Neuronal stem cell (in vitro differentiated cells): ENCODE measurements at regions not wholly inside any gene's neighbourhood (a gene's known extent, or its start where the extent isn't known, plus 50 kb on each side); places are given as distances from the start of the nearest gene placed in this dataset.
A peak's percentile ranks its signal among the peaks of the same experiment; 100 is the strongest.
"Not testable (repeated sequence)": the region's sequence is repeated elsewhere in the genome, so short reads cannot be mapped to it uniquely, and the experiment has no call there.

Experiments used
- DNase-seq: peaks from one replicate; pipeline ENCODE4 v3.0.0-alpha.2; 2013; ENCODE audit warnings: low spot score
- H2AFZ ChIP-seq: one replicate; pipeline ENCODE4 v1.6.1; 2013; ENCODE audit warnings: mild to moderate bottlenecking, low read length, inconsistent platforms
- H2AK5ac ChIP-seq: 2 replicates; pipeline ENCODE4 v1.6.1; 2013; ENCODE audit warnings: low read depth, mild to moderate bottlenecking, inconsistent platforms, low read length, moderate library complexity, mixed read lengths
- H2BK120ac ChIP-seq: 2 replicates; pipeline ENCODE4 v1.6.1; 2013; ENCODE audit warnings: low read depth, mild to moderate bottlenecking, inconsistent platforms, low read length, moderate library complexity, mixed read lengths
- H2BK12ac ChIP-seq: one replicate; pipeline ENCODE4 v1.6.1; 2013; ENCODE audit warnings: low read length, inconsistent platforms
- H2BK15ac ChIP-seq: 2 replicates; pipeline ENCODE4 v1.6.1; 2013; ENCODE audit warnings: mild to moderate bottlenecking, low read length, inconsistent platforms, mixed read lengths
- H2BK5ac ChIP-seq: one replicate; pipeline ENCODE4 v1.6.1; 2013; ENCODE audit warnings: inconsistent platforms, mild to moderate bottlenecking, low read length, moderate library complexity
- H3K14ac ChIP-seq: one replicate; pipeline ENCODE4 v1.6.1; 2013; ENCODE audit warnings: low read length, inconsistent platforms
- H3K18ac ChIP-seq: 2 replicates; pipeline ENCODE4 v1.6.1; 2013; ENCODE audit warnings: low read length, inconsistent platforms
- H3K23ac ChIP-seq: 2 replicates; pipeline ENCODE4 v1.6.1; 2013; ENCODE audit warnings: low read depth, mild to moderate bottlenecking, mixed read lengths, low read length, inconsistent platforms; ENCODE audit not compliant: poor library complexity
- H3K27ac ChIP-seq: replicated peaks from 3 replicates; pipeline ENCODE4 v1.5.1; 2013; ENCODE audit warnings: low read length, inconsistent platforms
- H3K27me3 ChIP-seq, 3 experiments: 2 replicates each; pipeline ENCODE4 v1.6.1; 2013; ENCODE audit warnings: low read length in 3 of 3, mild to moderate bottlenecking in 2 of 3, inconsistent platforms in 1 of 3, low read depth in 1 of 3, mixed read lengths in 1 of 3, moderate library complexity in 1 of 3; ENCODE audit not compliant: control insufficient read depth in 3 of 3, insufficient read depth in 3 of 3
- H3K36me3 ChIP-seq, 2 donors: replicated peaks in 1 of 2; 2 replicates each; pipeline ENCODE4 v1.6.1; 2013; ENCODE audit warnings: low read length in 2 of 2; ENCODE audit not compliant: control insufficient read depth in 2 of 2, insufficient read depth in 2 of 2
- H3K4ac ChIP-seq: 2 replicates; pipeline ENCODE4 v1.6.1; 2013; ENCODE audit warnings: inconsistent platforms, mild to moderate bottlenecking, low read length, moderate library complexity
- H3K4me1 ChIP-seq, 2 donors: 1 replicate in 1 of 2; 2 replicates in 1 of 2; pipeline ENCODE4 v1.6.1; 2013; ENCODE audit warnings: low read length in 2 of 2, low read depth in 1 of 2; ENCODE audit not compliant: control insufficient read depth in 2 of 2, insufficient read depth in 1 of 2
- H3K4me2 ChIP-seq: one replicate; pipeline ENCODE4 v1.6.1; 2013; ENCODE audit warnings: mild to moderate bottlenecking, low read length, inconsistent platforms; ENCODE audit not compliant: insufficient read depth, poor library complexity, severe bottlenecking
- H3K4me3 ChIP-seq, 2 donors: 2 replicates each; pipeline ENCODE4 v1.5.1; 2013; ENCODE audit warnings: low read length in 2 of 2, mild to moderate bottlenecking in 2 of 2, inconsistent platforms in 1 of 2, moderate library complexity in 1 of 2
- H3K79me1 ChIP-seq: one replicate; pipeline ENCODE4 v1.6.1; 2013; ENCODE audit warnings: low read depth, mild to moderate bottlenecking, inconsistent platforms, low read length, moderate library complexity
- H3K9ac ChIP-seq: one replicate; pipeline ENCODE4 v1.6.1; 2013; ENCODE audit warnings: mild to moderate bottlenecking, low read depth, low read length, inconsistent platforms; ENCODE audit not compliant: poor library complexity
- H3K9me3 ChIP-seq, 2 donors: replicated peaks in 1 of 2; 2 replicates each; pipeline versions ENCODE3 to v1.6.1; 2013; ENCODE audit warnings: low read length in 2 of 2, mild to moderate bottlenecking in 2 of 2, inconsistent platforms in 1 of 2, low read depth in 1 of 2, mixed read lengths in 1 of 2, moderate library complexity in 1 of 2; ENCODE audit not compliant: control insufficient read depth in 2 of 2, insufficient read depth in 1 of 2
- H4K8ac ChIP-seq: one replicate; pipeline ENCODE4 v1.6.1; 2013; ENCODE audit warnings: low read depth, mild to moderate bottlenecking, inconsistent platforms, low read length, moderate library complexity
- H4K91ac ChIP-seq: one replicate; pipeline ENCODE4 v1.6.1; 2013; ENCODE audit warnings: low read length, low read depth, mild to moderate bottlenecking, inconsistent platforms; ENCODE audit not compliant: poor library complexity
- WGBS, 2 donors: extraction: QIAGEN DNeasy Blood & Tissue Kit; methylation state at CpG; one replicate each; pipeline ENCODE4 v1.1.7; 2013; ENCODE audit warnings: missing lambda C conversion rate in 2 of 2, mixed read lengths in 1 of 2; ENCODE audit not compliant: insufficient read length in 2 of 2, insufficient replicate concordance in 1 of 2; ENCODE audit errors: extremely low coverage in 2 of 2; 5-methylcytosine and 5-hydroxymethylcytosine counted together

GRCh38 chr6:97775012-97775411, 492.0 kb upstream of the MMS22L start:
- no peak overlapping the region for H2BK12ac ChIP-seq
- no peak overlapping the region for H2AK5ac ChIP-seq
- no peak overlapping the region for H2BK120ac ChIP-seq
- H3K4me3 ChIP-seq = no peak overlapping the region
- peak overlapping the region; percentile 43 for H4K8ac ChIP-seq
- whole genome bisulfite sequencing, 2 donors = no CpG with 5 or more reads among the region's 5 CpGs
- no peak overlapping the region for H3K4ac ChIP-seq
- H3K79me1 ChIP-seq = no peaks in the 10 kb centered on the region
- H3K36me3 ChIP-seq = no peaks in the 10 kb centered on the region
- no peak overlapping the region for H3K4me2 ChIP-seq
- H3K27ac ChIP-seq = no peak overlapping the region
- no peak overlapping the region for H3K9ac ChIP-seq
- H2BK15ac ChIP-seq = no peak overlapping the region
- no peaks in the 10 kb centered on the region for H3K27me3 ChIP-seq
- DNase-seq = no peak
- H3K23ac ChIP-seq = no peak overlapping the region
- H3K18ac ChIP-seq = peak overlapping the region; percentile 50
- H3K4me1 ChIP-seq = no peaks in the 10 kb centered on the region
- peak overlapping the region; percentile 81 for H2AFZ ChIP-seq
- H2BK5ac ChIP-seq = no peak overlapping the region
- no peaks in the 10 kb centered on the region for H3K9me3 ChIP-seq
- no peak overlapping the region for H4K91ac ChIP-seq
- H3K14ac ChIP-seq = no peak overlapping the region

- Histone ChIP-seq H2AK5ac (no peak overlapping the region), H3K27ac (no peak overlapping the region), H3K36me3 (no peaks in the 10 kb centered on the region), H2BK5ac (no peak overlapping the region), H3K4me3 (no peak overlapping the region), H3K79me1 (no peaks in the 10 kb centered on the region), H3K27me3 (no peaks in the 10 kb centered on the region), H3K4me1 (no peaks in the 10 kb centered on the region), H4K8ac (no peak overlapping the region), H3K4ac (no peak overlapping the region), H2BK120ac (no peak overlapping the region), H2AFZ (no peak overlapping the region), H3K18ac (no peak overlapping the region), H3K4me2 (no peak overlapping the region), H2BK12ac (no peak overlapping the region), H4K91ac (no peak overlapping the region), H3K9ac (no peak overlapping the region), H2BK15ac (no peak overlapping the region), H3K9me3 (no peaks in the 10 kb centered on the region), H3K23ac (no peak overlapping the region), H3K14ac (no peak overlapping the region)
- no peak for DNase-seq
- WGBS, 2 donors = no CpG with 5 or more reads among the region's 5 CpGs
Measured at GRCh38 chr6:97778290-97779038, 495.4 kb upstream of the MMS22L start.

DNA sequence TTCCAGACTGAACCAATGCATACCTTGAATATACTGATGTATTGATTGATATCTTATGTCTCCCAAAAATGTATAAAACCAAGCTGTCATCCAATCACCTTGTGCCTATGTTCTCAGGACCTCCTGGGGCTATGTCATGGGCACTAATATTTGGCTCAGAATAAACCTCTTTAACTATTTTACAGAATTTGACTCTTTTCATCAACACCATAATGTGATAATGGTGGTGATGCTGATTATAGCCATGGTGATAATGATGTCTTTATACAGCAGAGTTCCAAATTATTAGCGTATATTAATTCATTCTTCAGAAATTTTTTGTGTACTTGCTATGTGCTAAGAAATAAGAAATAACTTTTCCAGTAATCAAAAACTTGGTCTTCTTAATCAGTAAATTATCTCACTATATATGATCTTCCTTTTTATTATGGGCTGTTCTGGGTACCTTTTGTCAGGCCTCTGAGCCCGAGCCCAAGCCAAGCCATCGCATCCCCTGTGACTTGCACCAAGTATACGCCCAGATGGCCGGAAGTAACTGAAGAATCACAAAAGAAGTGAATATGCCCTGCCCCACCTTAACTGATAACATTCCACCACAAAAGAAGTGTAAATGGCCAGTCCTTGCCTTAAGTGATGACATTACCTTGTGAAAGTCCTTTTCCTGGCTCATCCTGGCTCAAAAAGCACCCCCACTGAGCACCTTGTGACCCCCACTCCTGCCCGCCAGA, 496.2 kb upstream of the MMS22L start:
- not testable (repeated sequence) for H3K23ac ChIP-seq, H3K9me3 ChIP-seq, H4K91ac ChIP-seq, H3K36me3 ChIP-seq, H3K14ac ChIP-seq, H3K79me1 ChIP-seq, H2AK5ac ChIP-seq, H3K4me1 ChIP-seq, H3K4ac ChIP-seq, H3K18ac ChIP-seq, H3K4me2 ChIP-seq, H2BK120ac ChIP-seq, H4K8ac ChIP-seq, H3K27me3 ChIP-seq, H3K9ac ChIP-seq, DNase-seq, H2BK15ac ChIP-seq, H2BK5ac ChIP-seq, H3K4me3 ChIP-seq, H2AFZ ChIP-seq, H3K27ac ChIP-seq, H2BK12ac ChIP-seq
- no CpG with 5 or more reads among the region's 6 CpGs for WGBS, 2 donors

GRCh38 chr6:97790926-97791590, 508.0 kb upstream of the MMS22L start:
- Histone ChIP-seq H2BK15ac (peak overlapping the region; percentile 56), H2AK5ac (peak overlapping the region; percentile 65), H3K4me3 (peak overlapping the region in 1 of 2 donors; percentile 69), H3K4me1 (no peaks in the 10 kb centered on the region), H3K14ac (peak overlapping the region; percentile 77), H3K27ac (no peak overlapping the region), H3K4ac (peak overlapping the region; percentile 89), H4K91ac (peak overlapping the region; percentile 98), H3K79me1 (no peaks in the 10 kb centered on the region), H2BK12ac (no peak overlapping the region), H2BK120ac (no peak overlapping the region), H3K36me3 (no peaks in the 10 kb centered on the region), H3K9me3 (peaks cover 4 to 10% of the 10 kb centered on the region in 2 donors), H3K9ac (peak overlapping the region; percentile 37), H2AFZ (no peak overlapping the region), H3K18ac (peak overlapping the region; percentile 58), H2BK5ac (no peak overlapping the region), H4K8ac (peak overlapping the region; percentile 70), H3K23ac (peak overlapping the region; percentile 60), H3K4me2 (no peak overlapping the region), H3K27me3 (no peaks in the 10 kb centered on the region)
- WGBS, 2 donors = no CpG with 5 or more reads among the region's 20 CpGs
- no peak for DNase-seq
